HepG2 (cell line): ENCODE measurements at regions not wholly inside any gene's neighbourhood (a gene's known extent, or its start where the extent isn't known, plus 50 kb on each side); places are given as distances from the start of the nearest gene placed in this dataset.

Experiments
- ATAC-seq: fragments of 200-7000 bp; cut with Tn5 transposase; 3 replicates; pipeline ENCODE4 v1.9.1; 2020; ENCODE audit warnings: mild to moderate bottlenecking, moderate library complexity
- BruUV-seq: library from RNA; stranded (reverse); fragments of 400-500 nt; replicated peaks from 2 replicates; lab custom pipeline; 2021; lab: Mats Ljungman, UMichigan
- CTCF ChIA-PET: fragments of 300-600 bp; formaldehyde crosslinking; extraction: SDS; loops from one replicate; lab custom pipeline; 2021; ENCODE audit warnings: low total read pairs, inconsistent platforms, low intra/inter-chr PET ratio; lab: Yijun Ruan, JAX
- POLR2A ChIA-PET: fragments of 350-600 bp; sonication (Branson Sonifier 250); formaldehyde crosslinking; loops from one replicate; lab custom pipeline; 2020; ENCODE audit warnings: antibody characterized with exemption, inconsistent platforms; lab: Yijun Ruan, JAX
- DNase-seq: peaks from one replicate; pipeline ENCODE4 v3.0.0-alpha.2; 2015; ENCODE audit warnings: low spot score
- FAIRE-seq: peaks from 3 replicates; lab custom pipeline; 2011; peaks lifted over from hg19 to GRCh38; lab: Jason Lieb, UNC
- H2AFZ ChIP-seq: one replicate; pipeline ENCODE4 v1.6.1; 2011; ENCODE audit warnings: low read length, inconsistent platforms
- H3K27ac ChIP-seq: fragments of 300-600 bp; 3 replicates; pipeline ENCODE4 v1.8.0; 2011; ENCODE audit warnings: mixed run types, mild to moderate bottlenecking, mixed read lengths, low read length, inconsistent platforms; ENCODE audit not compliant: insufficient read depth; ENCODE audit errors: extremely low read length
- H3K27me3 ChIP-seq, 2 experiments: fragments of 200-600 bp in 1 of 2; 2 replicates in 1 of 2; 3 replicates in 1 of 2; pipeline versions ENCODE4 v1.6.0 to v1.8.0; 2011; ENCODE audit warnings: low read length in 2 of 2, mild to moderate bottlenecking in 2 of 2, moderate library complexity in 2 of 2, inconsistent platforms in 1 of 2; ENCODE audit not compliant: insufficient read depth in 2 of 2, control insufficient read depth in 1 of 2
- H3K36me3 ChIP-seq, 2 experiments: fragments of 200-600 bp in 1 of 2; replicated peaks in 1 of 2; 2 replicates in 1 of 2; 3 replicates in 1 of 2; pipeline versions ENCODE4 v1.5.1 to v1.8.0; 2011; ENCODE audit warnings: low read length in 2 of 2, inconsistent platforms in 1 of 2; ENCODE audit not compliant: insufficient read depth in 2 of 2, control insufficient read depth in 1 of 2
- H3K4me1 ChIP-seq: 2 replicates; pipeline ENCODE4 v1.5.1; 2012; ENCODE audit warnings: low read length, inconsistent platforms; ENCODE audit not compliant: insufficient read depth
- H3K4me2 ChIP-seq: 2 replicates; pipeline ENCODE4 v1.6.0; 2011; ENCODE audit warnings: low read depth, low read length, inconsistent platforms
- H3K4me3 ChIP-seq, 3 experiments: fragments of 200-600 bp in 1 of 3; sonication (generic), shearing (Covaris generic) in 1 of 3; replicated peaks in 1 of 3; 2 replicates each; pipeline ENCODE4 v1.5.1; 2011 to 2016; ENCODE audit warnings: low read length in 3 of 3, inconsistent platforms in 2 of 3, low read depth in 2 of 3, mild to moderate bottlenecking in 2 of 3, control low read depth in 1 of 3, mixed read lengths in 1 of 3; ENCODE audit not compliant: insufficient read depth in 1 of 3
- H3K79me2 ChIP-seq: one replicate; pipeline ENCODE4 v1.6.1; 2011; ENCODE audit warnings: low read length, inconsistent platforms; ENCODE audit not compliant: insufficient read depth
- H3K9ac ChIP-seq: 2 replicates; pipeline ENCODE4 v1.6.0; 2011; ENCODE audit warnings: mild to moderate bottlenecking, low read depth, low read length, inconsistent platforms; ENCODE audit not compliant: insufficient read depth
- H3K9me3 ChIP-seq: 2 replicates; pipeline ENCODE4 v1.5.1; 2012; ENCODE audit warnings: mild to moderate bottlenecking, low read length
- H4K20me1 ChIP-seq: 2 replicates; pipeline ENCODE4 v1.6.0; 2011; ENCODE audit warnings: inconsistent platforms, mild to moderate bottlenecking, low read length, moderate library complexity; ENCODE audit not compliant: insufficient read depth
- BATF2 ChIP-seq: sonication (generic); formaldehyde crosslinking; IDR thresholded peaks from 2 replicates; pipeline ENCODE4 v1.8.0; 2022; ENCODE audit warnings: mild to moderate bottlenecking, missing genetic modification reagents, moderate library complexity
- MEIS2 ChIP-seq: sonication (generic); formaldehyde crosslinking; IDR thresholded peaks from 2 replicates; pipeline ENCODE4 v1.9.0; 2021; ENCODE audit warnings: mild to moderate bottlenecking, missing genetic modification reagents
- NCOR1 ChIP-seq: fragments of 200-600 bp; sonication (generic); IDR thresholded peaks from 2 replicates; pipeline ENCODE4 v1.7.0; 2017; ENCODE audit warnings: antibody characterized with exemption, low read length, borderline replicate concordance
- NONO ChIP-seq, 2 experiments: fragments of 450-650 bp in 1 of 2; sonication (generic) in 1 of 2; formaldehyde crosslinking in 1 of 2; IDR thresholded peaks in 1 of 2; conservative IDR thresholded peaks in 1 of 2; 2 replicates each; pipeline versions ENCODE4 v1.6.1 to v1.8.0; 2017 to 2022; ENCODE audit warnings: mild to moderate bottlenecking in 1 of 2, missing genetic modification reagents in 1 of 2, moderate library complexity in 1 of 2
- RFX5 ChIP-seq: IDR thresholded peaks from 2 replicates; pipeline ENCODE4 v1.6.1; 2011; ENCODE audit warnings: low read depth, low read length, improper control_type of control experiment
- RXRB ChIP-seq: IDR thresholded peaks from 2 replicates; pipeline ENCODE4 v1.6.1; 2016; ENCODE audit warnings: borderline replicate concordance, missing genetic modification reagents, missing compliant biosample characterization
- SYNCRIP ChIP-seq: fragments of 200-400 bp; formaldehyde crosslinking; IDR thresholded peaks from 2 replicates; pipeline ENCODE4 v1.6.1; 2018; ENCODE audit warnings: mild to moderate bottlenecking, low read depth, low read length; ENCODE audit not compliant: insufficient read depth
- TP53 ChIP-seq: sonication (generic); formaldehyde crosslinking; conservative IDR thresholded peaks from 2 replicates; pipeline ENCODE4 v1.4.0; 2020; ENCODE audit warnings: missing genetic modification reagents
- ZBTB26 ChIP-seq: IDR thresholded peaks from 2 replicates; pipeline ENCODE4 v1.6.1; 2016; ENCODE audit warnings: missing compliant biosample characterization, missing genetic modification reagents, borderline replicate concordance
- ZBTB37 ChIP-seq: sonication (generic); formaldehyde crosslinking; IDR thresholded peaks from 2 replicates; pipeline ENCODE4 v1.4.0; 2020; ENCODE audit warnings: mild to moderate bottlenecking, missing genetic modification reagents
- ZEB1 ChIP-seq: IDR thresholded peaks from 2 replicates; pipeline ENCODE4 v1.6.1; 2012; ENCODE audit warnings: mild to moderate bottlenecking, low read depth, inconsistent platforms; ENCODE audit not compliant: insufficient replicate concordance
- ZFP37 ChIP-seq: sonication (generic); formaldehyde crosslinking; IDR thresholded peaks from 2 replicates; pipeline ENCODE4 v1.4.0; 2020; ENCODE audit warnings: missing genetic modification reagents, borderline replicate concordance
- ZNF17 ChIP-seq: sonication (generic); formaldehyde crosslinking; IDR thresholded peaks from 2 replicates; pipeline ENCODE4 v1.5.0; 2020; ENCODE audit warnings: mild to moderate bottlenecking, missing genetic modification reagents
- ZNF331 ChIP-seq: sonication (generic); formaldehyde crosslinking; IDR thresholded peaks from 2 replicates; pipeline ENCODE4 v1.4.0; 2020; ENCODE audit warnings: missing genetic modification reagents
- ZNF564 ChIP-seq: sonication (generic); formaldehyde crosslinking; IDR thresholded peaks from 2 replicates; pipeline ENCODE4 v1.8.1; 2023; ENCODE audit warnings: mild to moderate bottlenecking, missing genetic modification reagents
- ZNF75D ChIP-seq: sonication (generic); formaldehyde crosslinking; IDR thresholded peaks from 2 replicates; pipeline ENCODE4 v1.8.1; 2023; ENCODE audit warnings: missing genetic modification reagents, mild to moderate bottlenecking, borderline replicate concordance
- ZNF784 ChIP-seq: sonication (generic); formaldehyde crosslinking; IDR thresholded peaks from 2 replicates; pipeline ENCODE4 v1.5.1; 2020; ENCODE audit warnings: missing genetic modification reagents, mild to moderate bottlenecking, borderline replicate concordance
- ZSCAN21 ChIP-seq: sonication (generic); formaldehyde crosslinking; IDR thresholded peaks from 2 replicates; pipeline ENCODE4 v1.8.0; 2022; ENCODE audit warnings: mild to moderate bottlenecking, missing genetic modification reagents, moderate library complexity, borderline replicate concordance
- WGBS: methylation state at CpG from one replicate; pipeline ENCODE4 v1.1.6; 2017; ENCODE audit warnings: low lambda C conversion rate; 5-methylcytosine and 5-hydroxymethylcytosine counted together
- in situ Hi-C: cut with HindIII; loops from 2 replicates; pipeline ENCODE4 v1.10.0; 2017; ENCODE audit warnings: low pct_unique_long_range_greater_than_20kb; ENCODE audit not compliant: extremely low pct_ligation_motif_present
- intact Hi-C: fragments of 100-400 bp; cut with micrococcal nuclease; formaldehyde crosslinking; loops from one replicate; pipeline ENCODE4 v1.10.0; 2022; ENCODE audit not compliant: unreplicated experiment

- TF ChIP-seq NONO (IDR thresholded peaks at IDR 0.05) (no peak), NONO (CRISPR knock-in tag; conservative IDR thresholded peaks at IDR 0.05) (no peak), ZFP37 (no peak), ZBTB26 (CRISPR knock-in tag) (no peak), ZNF75D (CRISPR knock-in tag) (no peak)
These were observed 169.1 kb downstream of the MAFB start (continued) for GRCh38 chr20:40519918-40520317.

GRCh38 chr20:40512994-40513393 is 176.0 kb downstream of the MAFB start:
- Histone ChIP-seq H3K4me1 (no peaks in the 10 kb centered on the region), H3K79me2 (no peaks in the 10 kb centered on the region), H3K36me3 (no peaks in the 10 kb centered on the region), H3K27me3 (no peaks in the 10 kb centered on the region; a peak in 1 of 5 replicates), H3K4me3 (no peak overlapping the region), H3K4me2 (no peak overlapping the region), H2AFZ (no peak overlapping the region), H3K9ac (no peak overlapping the region), H4K20me1 (no peaks in the 10 kb centered on the region), H3K9me3 (no peaks in the 10 kb centered on the region), H3K27ac (no peak overlapping the region)
- POLR2A ChIA-PET: no interaction called here
- no TSS peak for BruUV-seq
- CTCF ChIA-PET: no interaction called here
- in situ Hi-C loops: no loop called here
- ATAC-seq (no peak), DNase-seq (no peak), FAIRE-seq (no peak)
- WGBS: 15% methylated on average over 4 of the region's 4 CpGs
- intact Hi-C loops: no loop called here
- TF ChIP-seq ZEB1 (no peak), SYNCRIP (no peak), BATF2 (CRISPR knock-in tag) (no peak), ZNF331 (CRISPR knock-in tag) (no peak), RFX5 (no peak), ZNF784 (no peak), RXRB (CRISPR knock-in tag) (no peak), NCOR1 (no peak), MEIS2 (no peak), TP53 (CRISPR knock-in tag) (no peak), ZNF564 (CRISPR knock-in tag) (no peak), ZSCAN21 (CRISPR knock-in tag) (no peak), ZNF17 (CRISPR knock-in tag) (no peak), ZBTB37 (CRISPR knock-in tag) (no peak)
